Left kidney (tissue), 1 donor: ENCODE measurements at regions not wholly inside any gene's neighbourhood (a gene's known extent, or its start where the extent isn't known, plus 50 kb on each side); places are given as distances from the start of the nearest gene placed in this dataset.
"Not testable (repeated sequence)": the region's sequence is repeated elsewhere in the genome, so short reads cannot be mapped to it uniquely, and the experiment has no call there.

Experiments
- DNase-seq: peaks from one replicate; pipeline ENCODE4 v3.0.0-alpha.2; 2013

- peak; percentile 42 for DNase-seq
Observed at GRCh38 chr1:177710696-177711620, 258.9 kb downstream of the SEC16B start.

GRCh38 chr1:177708406-177708805 is 261.5 kb downstream of the SEC16B start:
- peak; percentile 33 for DNase-seq

- DNase-seq = no peak
Observed at GRCh38 chr1:177706977-177707376, 262.9 kb downstream of the SEC16B start.

- no peak for DNase-seq
Observed at GRCh38 chr1:177705839-177706238, 264.0 kb downstream of the SEC16B start.

GRCh38 chr1:177703888-177704446 is 265.9 kb downstream of the SEC16B start:
- DNase-seq = no peak

- DNase-seq = no peak
Observed at GRCh38 chr1:177701654-177702353, 268.1 kb downstream of the SEC16B start.

GRCh38 chr1:177700856-177701255 is 269.0 kb downstream of the SEC16B start:
- DNase-seq = no peak

- no peak for DNase-seq
Observed at GRCh38 chr1:177690996-177691395, 278.9 kb downstream of the SEC16B start.

- no peak for DNase-seq
Observed at GRCh38 chr1:177687544-177687943, 282.3 kb downstream of the SEC16B start.

- no peak for DNase-seq
Observed at GRCh38 chr1:177686933-177687332, 282.9 kb downstream of the SEC16B start.

- DNase-seq = no peak
Observed at GRCh38 chr1:177669161-177669560, 300.7 kb downstream of the SEC16B start.

GRCh38 chr1:177665935-177666334 is 303.9 kb downstream of the SEC16B start:
- DNase-seq = no peak

- DNase-seq = not testable (repeated sequence)
Observed at GRCh38 chr1:177664742-177665141, 305.1 kb downstream of the SEC16B start.

- no peak for DNase-seq
Observed at GRCh38 chr1:177660188-177660587, 309.7 kb downstream of the SEC16B start.

- DNase-seq = no peak
Observed at GRCh38 chr1:177659281-177659680, 310.6 kb downstream of the SEC16B start.

- DNase-seq = no peak
Observed at GRCh38 chr1:177656598-177656997, 313.3 kb downstream of the SEC16B start.

GRCh38 chr1:177650947-177651346 is 318.9 kb downstream of the SEC16B start:
- DNase-seq = peak; percentile 74

GRCh38 chr1:177648731-177649265 is 321.1 kb downstream of the SEC16B start:
- no peak for DNase-seq

GRCh38 chr1:177648138-177648537 is 321.7 kb downstream of the SEC16B start:
- DNase-seq = no peak

GRCh38 chr1:177646757-177647730 is 322.8 kb downstream of the SEC16B start:
- DNase-seq = no peak

- peak; percentile 44 for DNase-seq
Observed at GRCh38 chr1:177645491-177646190, 324.2 kb downstream of the SEC16B start.
